Left ventricle myocardium inferior (tissue), 1 donor: ENCODE measurements at regions not wholly inside any gene's neighbourhood (a gene's known extent, or its start where the extent isn't known, plus 50 kb on each side); places are given as distances from the start of the nearest gene placed in this dataset.

ENCODE experiments used
- DNase-seq: peaks from one replicate; pipeline ENCODE4 v3.0.0-alpha.2; 2020
- H3K27ac ChIP-seq: fragments of 200-600 bp; replicated peaks from 2 replicates; pipeline ENCODE4 v1.8.0; 2021
- H3K27me3 ChIP-seq: fragments of 200-600 bp; 2 replicates; pipeline ENCODE4 v1.8.0; 2021; ENCODE audit warnings: low read depth
- H3K36me3 ChIP-seq: fragments of 200-600 bp; 2 replicates; pipeline ENCODE4 v1.8.0; 2021
- H3K4me1 ChIP-seq: fragments of 200-600 bp; 2 replicates; pipeline ENCODE4 v1.8.0; 2021
- H3K4me3 ChIP-seq: fragments of 200-600 bp; 2 replicates; pipeline ENCODE4 v1.8.0; 2021; ENCODE audit warnings: mild to moderate bottlenecking, moderate library complexity
- H3K9me3 ChIP-seq: fragments of 200-600 bp; replicated peaks from 2 replicates; pipeline ENCODE4 v1.8.0; 2021
- intact Hi-C: fragments of 100-400 bp; cut with micrococcal nuclease; formaldehyde crosslinking; loops from one replicate; pipeline ENCODE4 v1.11.0; 2022
- TF ChIP-seq, protein P1 (sequence below): fragments of 200-600 bp; IDR thresholded peaks from 2 replicates; pipeline ENCODE4 v1.8.0; 2021; ENCODE audit warnings: antibody characterized with exemption, mild to moderate bottlenecking, borderline replicate concordance
- donor health status: DM: no; HTN: yes; CAD: no; lungs with severe emphysema.

DNA sequence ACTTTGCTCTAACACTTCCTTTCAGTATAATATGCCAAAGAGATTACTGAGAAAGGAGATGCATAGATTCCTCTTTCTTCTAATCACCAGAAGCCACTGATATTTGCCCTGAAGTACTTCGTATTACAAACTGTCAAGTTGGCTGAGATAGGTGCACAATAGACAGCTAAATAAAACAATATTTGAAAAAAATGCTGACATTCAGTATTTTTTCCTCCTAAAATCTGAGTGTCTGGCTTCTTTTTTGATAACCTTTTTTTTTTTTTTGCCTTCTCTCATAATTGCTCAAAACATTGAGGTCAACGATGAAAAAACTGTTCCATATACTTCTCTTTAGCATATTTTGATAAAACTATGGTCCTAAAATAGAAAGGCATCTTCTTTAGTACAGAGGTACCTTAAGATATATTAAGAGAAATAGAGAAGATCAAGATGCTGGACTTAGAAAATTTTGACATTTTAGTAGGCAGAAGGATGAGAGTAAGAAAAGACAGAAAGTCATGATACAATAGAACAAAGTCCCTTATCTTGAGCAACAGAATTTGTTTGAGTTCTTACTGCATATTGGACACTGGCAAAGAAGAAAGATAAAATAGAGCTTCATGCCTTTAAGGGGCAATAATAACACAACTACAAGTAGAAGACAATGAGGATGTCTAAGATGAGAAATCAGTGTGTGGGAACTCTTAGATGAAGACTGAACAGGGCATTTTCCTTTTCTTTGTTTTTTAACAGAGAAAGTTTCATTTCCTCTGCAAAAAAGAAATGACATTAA, 220.7 kb downstream of the PTH2R start:
- H3K27ac ChIP-seq, result no peak overlapping the region
- intact Hi-C loops, result no loop called here
- H3K4me3 ChIP-seq, result no peak overlapping the region
- H3K4me1 ChIP-seq, result no peaks in the 10 kb centered on the region
- H3K27me3 ChIP-seq, result no peaks in the 10 kb centered on the region
- no peaks in the 10 kb centered on the region for H3K36me3 ChIP-seq
- TF ChIP-seq, protein P1, sequence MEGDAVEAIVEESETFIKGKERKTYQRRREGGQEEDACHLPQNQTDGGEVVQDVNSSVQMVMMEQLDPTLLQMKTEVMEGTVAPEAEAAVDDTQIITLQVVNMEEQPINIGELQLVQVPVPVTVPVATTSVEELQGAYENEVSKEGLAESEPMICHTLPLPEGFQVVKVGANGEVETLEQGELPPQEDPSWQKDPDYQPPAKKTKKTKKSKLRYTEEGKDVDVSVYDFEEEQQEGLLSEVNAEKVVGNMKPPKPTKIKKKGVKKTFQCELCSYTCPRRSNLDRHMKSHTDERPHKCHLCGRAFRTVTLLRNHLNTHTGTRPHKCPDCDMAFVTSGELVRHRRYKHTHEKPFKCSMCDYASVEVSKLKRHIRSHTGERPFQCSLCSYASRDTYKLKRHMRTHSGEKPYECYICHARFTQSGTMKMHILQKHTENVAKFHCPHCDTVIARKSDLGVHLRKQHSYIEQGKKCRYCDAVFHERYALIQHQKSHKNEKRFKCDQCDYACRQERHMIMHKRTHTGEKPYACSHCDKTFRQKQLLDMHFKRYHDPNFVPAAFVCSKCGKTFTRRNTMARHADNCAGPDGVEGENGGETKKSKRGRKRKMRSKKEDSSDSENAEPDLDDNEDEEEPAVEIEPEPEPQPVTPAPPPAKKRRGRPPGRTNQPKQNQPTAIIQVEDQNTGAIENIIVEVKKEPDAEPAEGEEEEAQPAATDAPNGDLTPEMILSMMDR, result no peak
- peaks cover 7% of the 10 kb centered on the region for H3K9me3 ChIP-seq
- DNase-seq, result no peak

DNA sequence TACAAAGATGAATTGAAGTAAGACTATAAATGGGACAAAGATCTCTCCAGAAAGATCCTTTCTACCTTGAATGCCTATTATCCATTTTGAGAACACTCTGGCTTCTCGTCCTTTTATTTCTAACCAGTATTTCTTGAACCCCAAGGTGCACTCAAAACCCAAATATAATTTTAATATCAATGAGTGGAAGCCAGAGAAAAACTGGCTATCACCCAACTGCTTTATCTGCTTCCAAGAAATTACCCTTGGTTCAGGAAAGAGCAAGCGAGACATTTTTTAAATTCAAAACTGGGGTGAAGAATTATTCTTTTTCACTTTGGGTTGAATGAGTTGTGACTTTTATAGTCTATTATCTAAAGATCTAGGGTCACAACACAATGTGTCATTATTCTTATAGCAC, 221.3 kb downstream of the PTH2R start:
- intact Hi-C loops, result no loop called here
- H3K9me3 ChIP-seq, result peaks cover 6% of the 10 kb centered on the region
- DNase-seq, result no peak
- no peak overlapping the region for H3K4me3 ChIP-seq
- H3K27me3 ChIP-seq, result no peaks in the 10 kb centered on the region
- no peaks in the 10 kb centered on the region for H3K36me3 ChIP-seq
- H3K4me1 ChIP-seq, result no peaks in the 10 kb centered on the region
- TF ChIP-seq, protein P1, result no peak
- H3K27ac ChIP-seq, result no peak overlapping the region

DNA sequence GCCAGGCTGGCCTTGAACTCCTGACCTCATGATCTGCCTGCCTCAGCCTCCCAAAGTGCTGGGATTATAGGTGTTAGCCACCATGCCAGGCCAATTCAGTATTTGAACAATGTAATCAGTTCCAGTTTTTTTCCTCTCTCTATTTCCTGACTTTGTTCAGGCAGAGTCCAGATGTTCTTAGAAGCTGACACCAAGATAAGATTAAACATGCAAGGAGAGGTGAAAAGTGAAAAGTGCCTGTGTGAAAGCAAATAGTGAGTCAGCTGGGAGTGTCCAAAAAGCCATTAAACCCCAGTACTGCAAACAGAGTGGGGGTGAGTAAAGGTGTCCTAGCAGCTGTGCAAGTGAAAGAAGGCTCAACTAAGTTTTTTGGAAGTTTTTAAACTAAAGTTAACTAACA, 231.5 kb downstream of the PTH2R start:
- no peaks in the 10 kb centered on the region for H3K36me3 ChIP-seq
- no peak overlapping the region for H3K4me3 ChIP-seq
- intact Hi-C loops, result no loop called here
- TF ChIP-seq, protein P1, result no peak
- no peaks in the 10 kb centered on the region for H3K4me1 ChIP-seq
- no peak overlapping the region for H3K27ac ChIP-seq
- DNase-seq, result no peak
- H3K9me3 ChIP-seq, result peaks cover 11% of the 10 kb centered on the region
- no peaks in the 10 kb centered on the region for H3K27me3 ChIP-seq

DNA sequence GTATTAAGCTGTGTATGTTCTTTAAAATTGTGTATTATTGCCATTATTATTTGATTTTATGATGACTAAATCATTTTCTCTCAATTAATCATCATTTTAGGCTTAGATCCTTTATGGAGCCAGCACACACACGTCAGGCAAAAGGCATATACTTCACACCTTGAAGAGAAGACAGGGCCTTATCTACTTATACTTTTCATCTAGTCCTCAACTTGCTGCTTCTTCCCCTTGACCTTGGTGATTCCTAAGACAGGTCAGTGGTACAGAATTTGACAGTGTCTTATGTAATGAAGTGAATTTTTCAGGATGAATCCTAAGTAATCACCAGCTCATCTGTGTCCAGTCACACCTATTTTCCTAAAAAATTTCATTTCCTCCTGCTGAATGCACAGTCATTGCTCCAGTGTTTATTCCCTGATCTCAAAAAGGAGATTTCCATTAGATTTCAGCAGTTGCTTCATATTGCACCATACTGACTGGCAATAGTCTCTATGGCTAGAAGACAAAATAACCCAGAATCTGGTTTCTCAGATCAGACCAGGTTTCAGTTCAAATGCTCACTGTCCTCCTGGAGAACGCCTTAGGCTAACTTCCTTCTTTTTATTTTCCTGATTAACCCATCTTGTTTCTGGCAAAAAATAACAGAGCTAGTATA, 235.7 kb downstream of the PTH2R start:
- DNase-seq, result no peak
- intact Hi-C loops, result no loop called here
- Histone ChIP-seq H3K27ac (no peak overlapping the region), H3K4me3 (no peak overlapping the region), H3K4me1 (no peaks in the 10 kb centered on the region), H3K9me3 (no peaks in the 10 kb centered on the region), H3K27me3 (no peaks in the 10 kb centered on the region), H3K36me3 (no peaks in the 10 kb centered on the region)
- TF ChIP-seq, protein P1, result no peak

DNA sequence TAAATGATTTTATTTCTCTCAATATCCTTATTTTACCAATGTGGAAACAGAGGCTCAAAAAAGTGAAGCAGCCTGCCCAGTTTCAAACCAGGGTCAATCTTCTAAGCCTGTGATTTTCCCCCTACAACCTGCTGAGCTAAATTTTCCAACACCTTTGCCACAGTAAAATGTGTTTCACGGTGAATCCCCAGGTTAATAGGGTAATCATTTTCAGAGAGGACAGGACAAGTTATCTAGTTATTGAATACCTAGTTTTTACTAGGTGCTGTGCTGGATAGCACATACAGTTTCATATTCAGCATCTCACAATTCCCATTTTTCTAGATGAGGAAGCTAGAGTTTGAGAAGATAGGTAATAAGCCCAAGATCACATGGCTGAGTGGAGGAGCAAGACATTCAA, 236.6 kb downstream of the PTH2R start:
- DNase-seq, result no peak
- Histone ChIP-seq H3K27me3 (no peaks in the 10 kb centered on the region), H3K9me3 (no peaks in the 10 kb centered on the region), H3K36me3 (no peaks in the 10 kb centered on the region), H3K4me3 (no peak overlapping the region), H3K4me1 (no peaks in the 10 kb centered on the region), H3K27ac (no peak overlapping the region)
- intact Hi-C loops, result no loop called here
- TF ChIP-seq, protein P1, result no peak
